K562 (cell line): ENCODE measurements at regions not wholly inside any gene's neighbourhood (a gene's known extent, or its start where the extent isn't known, plus 50 kb on each side); places are given as distances from the start of the nearest gene placed in this dataset.

ENCODE experiments used
- BRCA1 ChIP-seq, 2 experiments: fragments of 450-650 bp in 1 of 2; sonication (generic) in 1 of 2; formaldehyde crosslinking in 1 of 2; IDR thresholded peaks; 2 replicates each; pipeline versions ENCODE4 v1.5.0 to v1.6.1; 2017 to 2020; ENCODE audit warnings: mild to moderate bottlenecking in 1 of 2, missing genetic modification reagents in 1 of 2
- CBX3 ChIP-seq, 2 experiments: IDR thresholded peaks; 1 replicate in 1 of 2; 2 replicates in 1 of 2; pipeline ENCODE4 v1.6.1; 2012; ENCODE audit warnings: inconsistent platforms in 2 of 2, low read length in 2 of 2, borderline replicate concordance in 1 of 2, control low read depth in 1 of 2
- ESRRA ChIP-seq: fragments of 450-650 bp; IDR thresholded peaks from 2 replicates; pipeline ENCODE4 v1.6.1; 2014; ENCODE audit warnings: low read depth, mild to moderate bottlenecking, moderate library complexity, borderline replicate concordance
- HNRNPLL ChIP-seq: fragments of 200-400 bp; formaldehyde crosslinking; IDR thresholded peaks from 2 replicates; pipeline ENCODE4 v1.6.1; 2017; ENCODE audit warnings: low read length, low read depth, mild to moderate bottlenecking; ENCODE audit not compliant: poor library complexity, severe bottlenecking
- NR2C2 ChIP-seq, 2 experiments: fragments of 200-800 bp in 1 of 2; sonication (Bioruptor generic) in 1 of 2; sonication (generic) in 1 of 2; formaldehyde crosslinking in 1 of 2; IDR thresholded peaks; 2 replicates each; pipeline versions ENCODE4 v1.6.1 to v1.8.0; 2016 to 2022; ENCODE audit warnings: mild to moderate bottlenecking in 1 of 2, missing compliant biosample characterization in 1 of 2, missing genetic modification characterization in 1 of 2, missing genetic modification reagents in 1 of 2
- ZEB2 ChIP-seq: fragments of 450-650 bp; IDR thresholded peaks from 2 replicates; pipeline ENCODE4 v1.6.1; 2016
- ZNF274 ChIP-seq: IDR thresholded peaks from 2 replicates; pipeline ENCODE4 v1.6.1; 2011; ENCODE audit warnings: low read depth, mild to moderate bottlenecking, low read length, moderate library complexity, borderline replicate concordance
- TF ChIP-seq, protein P1 (sequence below): sonication (generic); formaldehyde crosslinking; IDR thresholded peaks from 2 replicates; pipeline ENCODE4 v1.9.0; 2022; ENCODE audit warnings: mild to moderate bottlenecking, missing genetic modification reagents
- TF ChIP-seq, protein P2 (sequence below), 2 experiments: fragments of 450-650 bp; formaldehyde crosslinking in 1 of 2; IDR thresholded peaks; 2 replicates each; pipeline versions ENCODE4 v1.4.0 to v1.6.1; 2014 to 2020; ENCODE audit warnings: mild to moderate bottlenecking in 2 of 2, borderline replicate concordance in 1 of 2, low read depth in 1 of 2
- TF ChIP-seq, protein P3 (sequence below): sonication (generic); formaldehyde crosslinking; IDR thresholded peaks from 2 replicates; pipeline ENCODE4 v1.5.0; 2020; ENCODE audit warnings: missing genetic modification reagents
- TF ChIP-seq, protein P4 (sequence below): sonication (generic); formaldehyde crosslinking; IDR thresholded peaks from 2 replicates; pipeline ENCODE4 v1.8.1; 2023; ENCODE audit warnings: mild to moderate bottlenecking, missing genetic modification reagents

DNA sequence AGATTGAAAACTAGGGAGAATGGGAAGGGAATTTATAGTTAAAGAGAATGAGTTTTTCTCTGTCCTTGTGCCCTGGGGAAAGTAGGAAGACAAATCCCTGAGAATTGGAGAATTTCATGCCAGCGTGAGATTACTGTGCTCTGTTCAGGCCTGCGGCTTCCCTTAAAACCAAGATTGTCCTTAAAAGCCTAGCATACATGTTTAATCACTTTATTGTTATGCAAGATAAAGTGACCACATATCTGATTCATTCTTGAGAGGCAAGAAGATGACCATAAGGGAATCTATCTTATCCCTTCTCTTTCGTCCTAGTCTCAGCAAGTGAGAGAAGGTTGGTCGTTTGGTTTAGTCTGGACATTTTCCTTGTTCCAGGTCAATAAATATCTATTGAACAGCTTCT is 75.9 kb downstream of the ADCYAP1 start:
- TF ChIP-seq, protein P1, sequence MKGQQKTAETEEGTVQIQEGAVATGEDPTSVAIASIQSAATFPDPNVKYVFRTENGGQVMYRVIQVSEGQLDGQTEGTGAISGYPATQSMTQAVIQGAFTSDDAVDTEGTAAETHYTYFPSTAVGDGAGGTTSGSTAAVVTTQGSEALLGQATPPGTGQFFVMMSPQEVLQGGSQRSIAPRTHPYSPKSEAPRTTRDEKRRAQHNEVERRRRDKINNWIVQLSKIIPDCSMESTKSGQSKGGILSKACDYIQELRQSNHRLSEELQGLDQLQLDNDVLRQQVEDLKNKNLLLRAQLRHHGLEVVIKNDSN, result no peak
- TF ChIP-seq ZEB2, result no peak
- TF ChIP-seq, protein P2, sequence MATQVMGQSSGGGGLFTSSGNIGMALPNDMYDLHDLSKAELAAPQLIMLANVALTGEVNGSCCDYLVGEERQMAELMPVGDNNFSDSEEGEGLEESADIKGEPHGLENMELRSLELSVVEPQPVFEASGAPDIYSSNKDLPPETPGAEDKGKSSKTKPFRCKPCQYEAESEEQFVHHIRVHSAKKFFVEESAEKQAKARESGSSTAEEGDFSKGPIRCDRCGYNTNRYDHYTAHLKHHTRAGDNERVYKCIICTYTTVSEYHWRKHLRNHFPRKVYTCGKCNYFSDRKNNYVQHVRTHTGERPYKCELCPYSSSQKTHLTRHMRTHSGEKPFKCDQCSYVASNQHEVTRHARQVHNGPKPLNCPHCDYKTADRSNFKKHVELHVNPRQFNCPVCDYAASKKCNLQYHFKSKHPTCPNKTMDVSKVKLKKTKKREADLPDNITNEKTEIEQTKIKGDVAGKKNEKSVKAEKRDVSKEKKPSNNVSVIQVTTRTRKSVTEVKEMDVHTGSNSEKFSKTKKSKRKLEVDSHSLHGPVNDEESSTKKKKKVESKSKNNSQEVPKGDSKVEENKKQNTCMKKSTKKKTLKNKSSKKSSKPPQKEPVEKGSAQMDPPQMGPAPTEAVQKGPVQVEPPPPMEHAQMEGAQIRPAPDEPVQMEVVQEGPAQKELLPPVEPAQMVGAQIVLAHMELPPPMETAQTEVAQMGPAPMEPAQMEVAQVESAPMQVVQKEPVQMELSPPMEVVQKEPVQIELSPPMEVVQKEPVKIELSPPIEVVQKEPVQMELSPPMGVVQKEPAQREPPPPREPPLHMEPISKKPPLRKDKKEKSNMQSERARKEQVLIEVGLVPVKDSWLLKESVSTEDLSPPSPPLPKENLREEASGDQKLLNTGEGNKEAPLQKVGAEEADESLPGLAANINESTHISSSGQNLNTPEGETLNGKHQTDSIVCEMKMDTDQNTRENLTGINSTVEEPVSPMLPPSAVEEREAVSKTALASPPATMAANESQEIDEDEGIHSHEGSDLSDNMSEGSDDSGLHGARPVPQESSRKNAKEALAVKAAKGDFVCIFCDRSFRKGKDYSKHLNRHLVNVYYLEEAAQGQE (IDR thresholded peaks at IDR 0.05; ENCODE audit: borderline replicate concordance), result no peak
- TF ChIP-seq, protein P2 (CRISPR knock-in tag; IDR thresholded peaks at IDR 0.05; ENCODE audit: low read depth), result no peak
- no peak for TF ChIP-seq ZNF274
- no peak for TF ChIP-seq CBX3 (IDR thresholded peaks at IDR 0.05; ENCODE audit: borderline replicate concordance in 1 of 2, low read length in 2 of 2)
- TF ChIP-seq HNRNPLL, result no peak
- TF ChIP-seq, protein P3, sequence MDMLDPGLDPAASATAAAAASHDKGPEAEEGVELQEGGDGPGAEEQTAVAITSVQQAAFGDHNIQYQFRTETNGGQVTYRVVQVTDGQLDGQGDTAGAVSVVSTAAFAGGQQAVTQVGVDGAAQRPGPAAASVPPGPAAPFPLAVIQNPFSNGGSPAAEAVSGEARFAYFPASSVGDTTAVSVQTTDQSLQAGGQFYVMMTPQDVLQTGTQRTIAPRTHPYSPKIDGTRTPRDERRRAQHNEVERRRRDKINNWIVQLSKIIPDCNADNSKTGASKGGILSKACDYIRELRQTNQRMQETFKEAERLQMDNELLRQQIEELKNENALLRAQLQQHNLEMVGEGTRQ (CRISPR knock-in tag), result no peak
- no peak for TF ChIP-seq BRCA1 (IDR thresholded peaks at IDR 0.05)
- no peak for TF ChIP-seq BRCA1 (CRISPR knock-in tag; IDR thresholded peaks at IDR 0.05)
- TF ChIP-seq, protein P4, sequence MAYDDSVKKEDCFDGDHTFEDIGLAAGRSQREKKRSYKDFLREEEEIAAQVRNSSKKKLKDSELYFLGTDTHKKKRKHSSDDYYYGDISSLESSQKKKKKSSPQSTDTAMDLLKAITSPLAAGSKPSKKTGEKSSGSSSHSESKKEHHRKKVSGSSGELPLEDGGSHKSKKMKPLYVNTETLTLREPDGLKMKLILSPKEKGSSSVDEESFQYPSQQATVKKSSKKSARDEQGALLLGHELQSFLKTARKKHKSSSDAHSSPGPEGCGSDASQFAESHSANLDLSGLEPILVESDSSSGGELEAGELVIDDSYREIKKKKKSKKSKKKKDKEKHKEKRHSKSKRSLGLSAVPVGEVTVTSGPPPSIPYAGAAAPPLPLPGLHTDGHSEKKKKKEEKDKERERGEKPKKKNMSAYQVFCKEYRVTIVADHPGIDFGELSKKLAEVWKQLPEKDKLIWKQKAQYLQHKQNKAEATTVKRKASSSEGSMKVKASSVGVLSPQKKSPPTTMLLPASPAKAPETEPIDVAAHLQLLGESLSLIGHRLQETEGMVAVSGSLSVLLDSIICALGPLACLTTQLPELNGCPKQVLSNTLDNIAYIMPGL, result no peak
- TF ChIP-seq NR2C2 (CRISPR knock-in tag; IDR thresholded peaks at IDR 0.05), result no peak
- no peak for TF ChIP-seq NR2C2 (tag; IDR thresholded peaks at IDR 0.05)
- no peak for TF ChIP-seq ESRRA
